Mesenchymal stem cell (in vitro differentiated cells and primary cell): ENCODE measurements at regions not wholly inside any gene's neighbourhood (a gene's known extent, or its start where the extent isn't known, plus 50 kb on each side); places are given as distances from the start of the nearest gene placed in this dataset.

ENCODE experiments used
- DNase-seq: peaks from one replicate; pipeline ENCODE4 v3.0.0-alpha.2; 2013
- H2AFZ ChIP-seq: one replicate; pipeline ENCODE4 v1.6.1; 2013; ENCODE audit warnings: low read depth, mild to moderate bottlenecking, control low read depth, inconsistent platforms, low read length, moderate library complexity
- H2AK5ac ChIP-seq: 2 replicates; pipeline ENCODE4 v1.6.1; 2013; ENCODE audit warnings: low read length, moderate library complexity, mild to moderate bottlenecking, inconsistent platforms; ENCODE audit not compliant: severe bottlenecking
- H2BK120ac ChIP-seq: one replicate; pipeline ENCODE4 v1.6.1; 2013; ENCODE audit warnings: low read depth, mild to moderate bottlenecking, inconsistent platforms, low read length, moderate library complexity
- H2BK12ac ChIP-seq, 2 experiments: one replicate each; pipeline ENCODE4 v1.6.1; 2013; ENCODE audit warnings: inconsistent platforms in 2 of 2, low read length in 2 of 2, mild to moderate bottlenecking in 2 of 2, moderate library complexity in 2 of 2, control low read depth in 1 of 2
- H2BK15ac ChIP-seq: one replicate; pipeline ENCODE4 v1.6.1; 2013; ENCODE audit warnings: mild to moderate bottlenecking, low read depth, inconsistent platforms; ENCODE audit not compliant: poor library complexity, severe bottlenecking
- H2BK5ac ChIP-seq: 2 replicates; pipeline ENCODE4 v1.6.1; 2013; ENCODE audit warnings: low read depth, mild to moderate bottlenecking, low read length, control low read depth, inconsistent platforms; ENCODE audit not compliant: poor library complexity, severe bottlenecking
- H3K14ac ChIP-seq, 2 experiments: one replicate each; pipeline ENCODE4 v1.6.1; 2013; ENCODE audit warnings: inconsistent platforms in 2 of 2, low read length in 2 of 2, control low read depth in 1 of 2, mild to moderate bottlenecking in 1 of 2, moderate library complexity in 1 of 2
- H3K18ac ChIP-seq, 2 experiments: one replicate each; pipeline ENCODE4 v1.6.1; 2013; ENCODE audit warnings: inconsistent platforms in 2 of 2, low read length in 2 of 2, control low read depth in 1 of 2, low read depth in 1 of 2, mild to moderate bottlenecking in 1 of 2
- H3K23ac ChIP-seq, 2 experiments: one replicate each; pipeline ENCODE4 v1.6.1; 2013; ENCODE audit warnings: inconsistent platforms in 2 of 2, low read length in 2 of 2, mild to moderate bottlenecking in 2 of 2, moderate library complexity in 2 of 2, control low read depth in 1 of 2
- H3K27ac ChIP-seq: 2 replicates; pipeline ENCODE4 v1.5.1; 2013; ENCODE audit warnings: mild to moderate bottlenecking, moderate library complexity, low read length, control low read depth, inconsistent platforms; ENCODE audit not compliant: poor library complexity, severe bottlenecking
- H3K27me3 ChIP-seq, 2 experiments: 2 replicates each; pipeline versions ENCODE4 v1.6.1 to v1.7.0; 2013; ENCODE audit warnings: low read length in 2 of 2, mild to moderate bottlenecking in 2 of 2, moderate library complexity in 2 of 2, control low read depth in 1 of 2, inconsistent platforms in 1 of 2; ENCODE audit not compliant: control insufficient read depth in 1 of 2, insufficient read depth in 1 of 2
- H3K36me3 ChIP-seq, 2 experiments: 2 replicates each; pipeline versions ENCODE4 v1.6.1 to v1.7.0; 2013; ENCODE audit warnings: low read length in 2 of 2, control low read depth in 1 of 2, inconsistent platforms in 1 of 2, low read depth in 1 of 2, mild to moderate bottlenecking in 1 of 2; ENCODE audit not compliant: insufficient read depth in 2 of 2, control insufficient read depth in 1 of 2
- H3K4ac ChIP-seq, 2 experiments: one replicate each; pipeline ENCODE4 v1.6.1; 2013; ENCODE audit warnings: inconsistent platforms in 2 of 2, low read length in 2 of 2, mild to moderate bottlenecking in 2 of 2, moderate library complexity in 2 of 2, control low read depth in 1 of 2, low read depth in 1 of 2
- H3K4me1 ChIP-seq: 2 replicates; pipeline ENCODE4 v1.6.1; 2013; ENCODE audit warnings: low read depth, low read length, control low read depth; ENCODE audit not compliant: control insufficient read depth, insufficient read depth
- H3K4me2 ChIP-seq: 2 replicates; pipeline ENCODE4 v1.6.1; 2013; ENCODE audit warnings: low read length, mild to moderate bottlenecking, inconsistent platforms; ENCODE audit not compliant: poor library complexity, severe bottlenecking
- H3K4me3 ChIP-seq, 2 experiments: 2 replicates each; pipeline versions ENCODE4 v1.5.1 to v1.7.0; 2013; ENCODE audit warnings: low read length in 2 of 2, mild to moderate bottlenecking in 2 of 2, control low read depth in 1 of 2, low read depth in 1 of 2; ENCODE audit not compliant: insufficient read depth in 1 of 2
- H3K79me1 ChIP-seq: replicated peaks from 2 replicates; pipeline ENCODE4 v1.6.1; 2013; ENCODE audit warnings: mild to moderate bottlenecking, control low read depth, low read length, inconsistent platforms; ENCODE audit not compliant: poor library complexity, severe bottlenecking
- H3K9ac ChIP-seq: 2 replicates; pipeline ENCODE4 v1.7.0; 2013; ENCODE audit warnings: mild to moderate bottlenecking, low read length, moderate library complexity
- H3K9me3 ChIP-seq: 2 replicates; pipeline ENCODE4 v1.7.0; 2013; ENCODE audit warnings: mild to moderate bottlenecking, low read length; ENCODE audit not compliant: control insufficient read depth
- H4K8ac ChIP-seq: one replicate; pipeline ENCODE4 v1.6.1; 2013; ENCODE audit warnings: inconsistent platforms, mild to moderate bottlenecking, low read length, moderate library complexity
- H4K91ac ChIP-seq: one replicate; pipeline ENCODE4 v1.6.1; 2013; ENCODE audit warnings: mild to moderate bottlenecking, low read length, inconsistent platforms
- WGBS: methylation state at CpG from one replicate; pipeline ENCODE4 v1.1.7; 2013; ENCODE audit warnings: mixed read lengths; 5-methylcytosine and 5-hydroxymethylcytosine counted together

- no peak overlapping the region for H4K8ac ChIP-seq
- no peak overlapping the region for H2BK15ac ChIP-seq
- H3K23ac ChIP-seq, result no peak overlapping the region
- H3K4me1 ChIP-seq, result peaks cover 7% of the 10 kb centered on the region
- H3K14ac ChIP-seq, result no peak overlapping the region
- no peak overlapping the region for H3K18ac ChIP-seq
- H4K91ac ChIP-seq, result no peak overlapping the region
- H3K4ac ChIP-seq, result no peak overlapping the region
- H3K27ac ChIP-seq, result no peak overlapping the region
- H2BK12ac ChIP-seq, result no peak overlapping the region
- H2BK120ac ChIP-seq, result no peak overlapping the region
- no peak overlapping the region for H2AK5ac ChIP-seq
- no peak overlapping the region for H3K4me3 ChIP-seq
- H3K27me3 ChIP-seq, result no peaks in the 10 kb centered on the region
- H3K36me3 ChIP-seq, result no peaks in the 10 kb centered on the region
- no peaks in the 10 kb centered on the region for H3K79me1 ChIP-seq
- H3K9ac ChIP-seq, result no peak overlapping the region
- H2BK5ac ChIP-seq, result no peak overlapping the region
- no peak overlapping the region for H2AFZ ChIP-seq
- no peaks in the 10 kb centered on the region for H3K9me3 ChIP-seq
- no peak for DNase-seq
- no peak overlapping the region for H3K4me2 ChIP-seq
These were observed 54.0 kb upstream of the KCNJ15 start for GRCh38 chr21:38202811-38203210.

GRCh38 chr21:38203229-38203628 lies 53.6 kb upstream of the KCNJ15 start:
- Histone ChIP-seq H2BK5ac (no peak overlapping the region), H2AFZ (no peak overlapping the region), H3K9ac (no peak overlapping the region), H3K9me3 (no peaks in the 10 kb centered on the region), H2BK120ac (no peak overlapping the region), H2AK5ac (no peak overlapping the region), H3K4me3 (no peak overlapping the region), H3K79me1 (no peaks in the 10 kb centered on the region), H4K91ac (no peak overlapping the region), H3K4ac (no peak overlapping the region), H3K27ac (no peak overlapping the region), H3K36me3 (no peaks in the 10 kb centered on the region), H3K4me2 (no peak overlapping the region), H3K18ac (no peak overlapping the region), H2BK12ac (no peak overlapping the region), H3K27me3 (no peaks in the 10 kb centered on the region), H3K23ac (no peak overlapping the region), H2BK15ac (no peak overlapping the region), H3K14ac (no peak overlapping the region), H4K8ac (no peak overlapping the region), H3K4me1 (peaks cover 10% of the 10 kb centered on the region)
- DNase-seq, result no peak
- 90% methylated on average over 7 of the region's 7 CpGs for WGBS

- no peak for DNase-seq
- peak overlapping the region; percentile 8 for H2AK5ac ChIP-seq
- peaks cover 17% of the 10 kb centered on the region for H3K9me3 ChIP-seq
- no peak overlapping the region for H2BK15ac ChIP-seq
- H3K9ac ChIP-seq, result no peak overlapping the region
- no peaks in the 10 kb centered on the region for H3K27me3 ChIP-seq
- H3K14ac ChIP-seq, result no peak overlapping the region
- H3K4me1 ChIP-seq, result peaks cover 10% of the 10 kb centered on the region
- H3K36me3 ChIP-seq, result no peaks in the 10 kb centered on the region
- H3K4ac ChIP-seq, result no peak overlapping the region
- H2BK12ac ChIP-seq, result no peak overlapping the region
- H2AFZ ChIP-seq, result no peak overlapping the region
- no peak overlapping the region for H4K91ac ChIP-seq
- H3K4me3 ChIP-seq, result no peak overlapping the region
- 88% methylated on average over 5 of the region's 5 CpGs for WGBS
- no peak overlapping the region for H2BK120ac ChIP-seq
- no peak overlapping the region for H3K18ac ChIP-seq
- no peak overlapping the region for H3K23ac ChIP-seq
- H4K8ac ChIP-seq, result no peak overlapping the region
- H3K27ac ChIP-seq, result no peak overlapping the region
- no peak overlapping the region for H3K4me2 ChIP-seq
- H3K79me1 ChIP-seq, result no peaks in the 10 kb centered on the region
- H2BK5ac ChIP-seq, result no peak overlapping the region
These were observed 50.9 kb upstream of the KCNJ15 start for GRCh38 chr21:38205940-38206339.

GRCh38 chr21:38206646-38207045 lies 50.1 kb upstream of the KCNJ15 start:
- no peak for DNase-seq
- peaks cover 10% of the 10 kb centered on the region for H3K4me1 ChIP-seq
- no peak overlapping the region for H3K27ac ChIP-seq
- no peak overlapping the region for H2BK12ac ChIP-seq
- H3K27me3 ChIP-seq, result no peaks in the 10 kb centered on the region
- H3K79me1 ChIP-seq, result no peaks in the 10 kb centered on the region
- H3K23ac ChIP-seq, result no peak overlapping the region
- H3K4me3 ChIP-seq, result no peak overlapping the region
- no peak overlapping the region for H3K4me2 ChIP-seq
- H2AFZ ChIP-seq, result no peak overlapping the region
- no peak overlapping the region for H2BK120ac ChIP-seq
- H4K8ac ChIP-seq, result no peak overlapping the region
- H2AK5ac ChIP-seq, result no peak overlapping the region
- peaks cover 17% of the 10 kb centered on the region for H3K9me3 ChIP-seq
- H2BK15ac ChIP-seq, result no peak overlapping the region
- 88% methylated on average over 10 of the region's 10 CpGs for WGBS
- no peak overlapping the region for H2BK5ac ChIP-seq
- H3K18ac ChIP-seq, result no peak overlapping the region
- no peaks in the 10 kb centered on the region for H3K36me3 ChIP-seq
- no peak overlapping the region for H4K91ac ChIP-seq
- H3K9ac ChIP-seq, result peak overlapping the region; percentile 40
- H3K14ac ChIP-seq, result no peak overlapping the region
- no peak overlapping the region for H3K4ac ChIP-seq
